Thyroid gland (tissue), 4 donors: ENCODE measurements at regions not wholly inside any gene's neighbourhood (a gene's known extent, or its start where the extent isn't known, plus 50 kb on each side); places are given as distances from the start of the nearest gene placed in this dataset.
"Not testable (repeated sequence)": the region's sequence is repeated elsewhere in the genome, so short reads cannot be mapped to it uniquely, and the experiment has no call there.

ENCODE experiments used
- DNase-seq, 2 donors: peaks; one replicate each; pipeline ENCODE4 v3.0.0-alpha.2; 2019
- H3K27ac ChIP-seq, 3 donors: fragments of 200-600 bp; sonication (generic); 1 replicate in 2 of 3; 2 replicates in 1 of 3; pipeline ENCODE4 v1.5.1; 2016 to 2019; ENCODE audit warnings: mild to moderate bottlenecking in 1 of 3, moderate library complexity in 1 of 3
- H3K27me3 ChIP-seq: fragments of 200-600 bp; sonication (generic); one replicate; pipeline ENCODE4 v1.5.1; 2019
- H3K36me3 ChIP-seq, 2 donors: fragments of 200-600 bp; sonication (generic); one replicate each; pipeline ENCODE4 v1.5.1; 2016 to 2019
- H3K4me1 ChIP-seq, 2 donors: fragments of 200-600 bp; sonication (generic); one replicate each; pipeline ENCODE4 v1.5.1; 2017 to 2019
- H3K4me3 ChIP-seq, 3 donors: fragments of 200-600 bp; sonication (generic); replicated peaks in 1 of 3; 1 replicate in 2 of 3; 2 replicates in 1 of 3; pipeline ENCODE4 v1.5.1; 2016; ENCODE audit warnings: mild to moderate bottlenecking in 1 of 3
- H3K9me3 ChIP-seq: fragments of 200-600 bp; sonication (generic); one replicate; pipeline ENCODE4 v1.5.1; 2017
- POLR2A ChIP-seq, 2 donors: fragments of 450-650 bp; IDR thresholded peaks; one replicate each; pipeline ENCODE4 v1.6.1; 2017; ENCODE audit warnings: antibody characterized with exemption in 2 of 2, mild to moderate bottlenecking in 2 of 2, moderate library complexity in 1 of 2
- WGBS, 2 donors: methylation state at CpG; one replicate each; pipeline ENCODE4 v1.1.5; 2017; 5-methylcytosine and 5-hydroxymethylcytosine counted together
- intact Hi-C: fragments of 100-400 bp; cut with DNase I; formaldehyde crosslinking; loops from one replicate; pipeline ENCODE4 v1.15.1; 2023
- TF ChIP-seq, protein P1 (sequence below), 6 experiments: fragments of 200-600 bp in 3 of 6; fragments of 450-650 bp in 3 of 6; sonication (generic) in 3 of 6; IDR thresholded peaks; one replicate each; pipeline ENCODE4 v1.5.1; 2016 to 2019; ENCODE audit warnings: antibody characterized with exemption in 6 of 6, mild to moderate bottlenecking in 2 of 6, inconsistent platforms in 1 of 6, moderate library complexity in 1 of 6

DNA sequence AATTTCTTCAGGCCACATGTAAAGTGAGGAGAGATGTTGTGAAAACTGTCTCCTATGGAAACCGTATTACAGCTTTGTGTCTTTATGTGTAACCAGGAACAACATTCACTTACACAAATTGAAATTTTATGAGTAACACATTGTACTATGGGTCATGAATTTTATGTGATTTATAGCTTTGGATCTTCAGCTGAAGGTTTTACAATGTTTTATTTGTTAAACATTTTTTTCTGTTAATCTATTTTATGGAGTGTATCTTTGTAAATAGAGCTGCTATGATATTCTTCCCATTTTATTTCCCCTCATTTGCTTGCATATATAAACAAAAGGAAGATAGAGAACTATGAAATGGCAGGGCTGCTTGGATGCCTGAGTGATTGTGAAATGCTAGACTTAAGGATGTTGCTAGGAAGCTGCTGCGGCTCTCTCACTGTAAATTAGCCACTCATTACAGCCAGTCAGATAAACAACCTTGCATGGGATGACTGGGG is 104.5 kb upstream of the PCLO start:
- intact Hi-C loops: no loop called here
- H3K9me3 ChIP-seq: no peaks in the 10 kb centered on the region
- no peak for DNase-seq
- H3K27ac ChIP-seq: no peak overlapping the region
- H3K27me3 ChIP-seq: no peaks in the 10 kb centered on the region
- WGBS, 2 donors: 56 to 62% methylated on average over 2 of the region's 2 CpGs
- no peak overlapping the region for H3K4me3 ChIP-seq
- H3K4me1 ChIP-seq: no peaks in the 10 kb centered on the region
- TF ChIP-seq POLR2A (IDR thresholded peaks at IDR 0.05): no peak
- TF ChIP-seq, protein P1, sequence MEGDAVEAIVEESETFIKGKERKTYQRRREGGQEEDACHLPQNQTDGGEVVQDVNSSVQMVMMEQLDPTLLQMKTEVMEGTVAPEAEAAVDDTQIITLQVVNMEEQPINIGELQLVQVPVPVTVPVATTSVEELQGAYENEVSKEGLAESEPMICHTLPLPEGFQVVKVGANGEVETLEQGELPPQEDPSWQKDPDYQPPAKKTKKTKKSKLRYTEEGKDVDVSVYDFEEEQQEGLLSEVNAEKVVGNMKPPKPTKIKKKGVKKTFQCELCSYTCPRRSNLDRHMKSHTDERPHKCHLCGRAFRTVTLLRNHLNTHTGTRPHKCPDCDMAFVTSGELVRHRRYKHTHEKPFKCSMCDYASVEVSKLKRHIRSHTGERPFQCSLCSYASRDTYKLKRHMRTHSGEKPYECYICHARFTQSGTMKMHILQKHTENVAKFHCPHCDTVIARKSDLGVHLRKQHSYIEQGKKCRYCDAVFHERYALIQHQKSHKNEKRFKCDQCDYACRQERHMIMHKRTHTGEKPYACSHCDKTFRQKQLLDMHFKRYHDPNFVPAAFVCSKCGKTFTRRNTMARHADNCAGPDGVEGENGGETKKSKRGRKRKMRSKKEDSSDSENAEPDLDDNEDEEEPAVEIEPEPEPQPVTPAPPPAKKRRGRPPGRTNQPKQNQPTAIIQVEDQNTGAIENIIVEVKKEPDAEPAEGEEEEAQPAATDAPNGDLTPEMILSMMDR (IDR thresholded peaks at IDR 0.05): no peak
- no peaks in the 10 kb centered on the region for H3K36me3 ChIP-seq

DNA sequence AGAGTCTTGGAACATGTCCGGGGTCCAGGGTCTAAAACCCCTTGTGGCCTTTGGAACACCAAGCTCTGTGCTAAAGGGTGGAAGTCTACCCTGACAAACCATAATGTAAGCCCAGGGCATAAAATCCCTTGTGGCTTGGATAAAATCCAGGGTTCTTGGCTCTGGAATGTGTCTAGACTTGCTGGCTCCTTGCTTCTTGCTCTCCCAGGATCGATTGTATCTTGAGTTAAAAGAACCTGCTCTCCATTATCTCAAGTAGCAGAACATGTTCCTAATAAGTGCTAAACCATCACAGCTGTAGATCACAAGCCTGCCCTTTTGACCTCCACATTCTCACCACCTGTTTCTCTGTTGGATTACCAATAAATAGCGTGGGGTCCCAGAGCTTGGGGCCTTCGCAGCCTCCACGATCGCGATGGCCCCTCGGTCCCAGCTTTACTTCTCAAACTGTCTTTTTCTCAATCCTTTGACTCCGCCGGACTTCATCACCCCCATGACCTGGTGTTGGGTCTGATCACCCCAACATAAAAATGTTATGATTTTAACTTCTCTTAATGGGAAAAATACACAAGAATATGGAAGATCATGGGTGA is 100.9 kb upstream of the PCLO start:
- DNase-seq, H3K9me3 ChIP-seq, H3K4me3 ChIP-seq, H3K27ac ChIP-seq, H3K4me1 ChIP-seq, H3K27me3 ChIP-seq, intact Hi-C loops, H3K36me3 ChIP-seq: not testable (repeated sequence)
- WGBS, 2 donors: 86% methylated on average over 10 of the region's 10 CpGs

DNA sequence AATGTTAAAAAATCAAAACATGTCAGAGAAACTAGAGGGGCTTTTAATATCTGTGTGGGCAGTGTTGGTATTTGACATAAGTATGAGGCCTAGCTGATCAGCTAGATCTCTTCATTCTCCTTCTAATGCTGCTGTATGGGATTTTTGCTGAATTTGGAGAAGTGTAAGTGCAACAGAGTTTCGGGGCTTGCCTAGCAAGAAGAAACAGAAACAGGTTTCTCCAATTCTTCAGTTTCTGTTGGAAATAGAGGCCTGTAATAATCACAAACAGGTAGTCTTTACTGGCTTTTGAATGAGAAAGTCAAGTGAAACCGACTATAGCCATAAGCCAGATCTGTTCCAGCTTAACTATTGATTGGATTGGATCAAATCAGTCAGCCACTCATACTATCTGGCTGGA is 96.4 kb upstream of the PCLO start:
- Histone ChIP-seq H3K36me3 (no peaks in the 10 kb centered on the region), H3K4me1 (no peaks in the 10 kb centered on the region), H3K9me3 (no peaks in the 10 kb centered on the region), H3K27ac (no peak overlapping the region), H3K4me3 (no peak overlapping the region), H3K27me3 (no peaks in the 10 kb centered on the region)
- TF ChIP-seq, protein P1 (IDR thresholded peaks at IDR 0.05): no peak
- no peak for TF ChIP-seq POLR2A (IDR thresholded peaks at IDR 0.05)
- 85 to 90% methylated on average over 2 of the region's 2 CpGs for WGBS, 2 donors
- DNase-seq: no peak
- intact Hi-C loops: no loop called here

DNA sequence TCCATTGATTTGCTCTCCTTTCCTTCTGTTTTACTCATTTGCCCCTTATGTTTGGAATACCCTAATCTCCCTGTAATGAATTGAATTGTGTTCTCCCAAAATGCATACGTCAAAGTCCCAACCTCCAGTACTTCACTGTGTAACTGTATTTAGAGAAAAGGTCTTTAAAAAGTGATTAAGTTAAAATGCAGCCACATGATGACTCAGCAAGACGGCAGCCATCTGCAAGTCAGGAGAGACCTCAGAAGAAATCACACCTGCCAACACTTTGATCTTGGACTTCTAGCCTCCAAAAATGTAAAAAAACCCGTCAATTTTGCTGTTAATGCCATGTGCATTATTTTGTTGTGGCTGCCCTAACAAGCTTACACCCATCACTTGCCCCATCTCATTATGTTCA is 85.3 kb upstream of the PCLO start:
- DNase-seq: no peak
- no peak for TF ChIP-seq POLR2A (IDR thresholded peaks at IDR 0.05)
- TF ChIP-seq, protein P1 (IDR thresholded peaks at IDR 0.05): no peak
- WGBS, 2 donors: 84 to 85% methylated on average over 3 of the region's 3 CpGs
- H3K36me3 ChIP-seq: no peaks in the 10 kb centered on the region
- H3K4me3 ChIP-seq: no peak overlapping the region
- no peaks in the 10 kb centered on the region for H3K4me1 ChIP-seq
- H3K27me3 ChIP-seq: no peaks in the 10 kb centered on the region
- H3K27ac ChIP-seq: no peak overlapping the region
- intact Hi-C loops: no loop called here
- H3K9me3 ChIP-seq: no peaks in the 10 kb centered on the region

DNA sequence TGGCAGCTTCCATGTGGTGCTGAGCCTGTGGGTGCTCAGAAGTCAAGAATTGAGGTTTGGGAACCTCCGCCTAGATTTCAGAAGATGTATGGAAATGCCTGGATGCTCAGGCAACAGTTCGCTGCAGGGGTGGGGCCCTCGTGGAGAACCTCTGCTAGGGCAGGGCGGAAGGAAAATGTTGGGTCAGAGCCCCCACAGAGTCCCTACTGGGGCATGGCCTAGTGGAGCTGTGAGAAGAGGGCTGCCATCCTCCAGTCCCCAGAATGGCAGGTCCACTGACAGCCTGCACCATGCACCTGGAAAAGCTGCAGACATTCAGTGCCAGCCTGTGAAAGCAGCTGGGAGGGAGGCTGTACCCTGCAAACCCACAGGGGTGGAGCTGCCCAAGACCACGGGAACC is 56.5 kb upstream of the PCLO start:
- DNase-seq, intact Hi-C loops, H3K27me3 ChIP-seq, H3K36me3 ChIP-seq, H3K9me3 ChIP-seq, H3K27ac ChIP-seq, H3K4me3 ChIP-seq, H3K4me1 ChIP-seq: not testable (repeated sequence)
- 85 to 100% methylated on average over 2 to 5 of the region's 5 CpGs for WGBS, 2 donors

DNA sequence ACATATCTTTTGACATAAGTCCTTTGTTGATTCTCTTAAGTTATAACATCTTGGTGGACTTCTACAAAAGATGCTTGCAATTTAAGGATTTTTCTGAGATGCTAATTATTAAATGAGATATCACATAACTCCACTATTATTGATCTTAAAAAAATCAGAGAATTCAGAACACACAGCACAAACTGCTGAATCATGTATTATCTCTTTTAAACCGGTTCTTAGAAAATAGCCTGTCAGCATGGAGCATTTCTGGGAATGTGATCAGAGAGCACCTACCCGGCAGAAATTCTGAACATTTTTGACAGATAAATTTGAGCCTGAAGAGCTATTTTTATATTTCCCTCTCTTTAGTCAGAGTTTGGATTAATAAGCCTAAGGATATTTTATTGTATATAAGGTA is 50.2 kb upstream of the PCLO start:
- no peak for DNase-seq
- Histone ChIP-seq H3K27me3 (no peaks in the 10 kb centered on the region), H3K27ac (no peak overlapping the region), H3K9me3 (no peaks in the 10 kb centered on the region), H3K4me3 (no peak overlapping the region), H3K36me3 (no peaks in the 10 kb centered on the region), H3K4me1 (no peaks in the 10 kb centered on the region)
- 71 to 77% methylated on average over 2 of the region's 2 CpGs for WGBS, 2 donors
- intact Hi-C loops: no loop called here
- TF ChIP-seq POLR2A (IDR thresholded peaks at IDR 0.05): no peak
